ENCODE measurements at regions not wholly inside any gene's neighbourhood (a gene's known extent, or its start where the extent isn't known, plus 50 kb on each side); places are given as distances from the start of the nearest gene placed in this dataset.

DNA sequence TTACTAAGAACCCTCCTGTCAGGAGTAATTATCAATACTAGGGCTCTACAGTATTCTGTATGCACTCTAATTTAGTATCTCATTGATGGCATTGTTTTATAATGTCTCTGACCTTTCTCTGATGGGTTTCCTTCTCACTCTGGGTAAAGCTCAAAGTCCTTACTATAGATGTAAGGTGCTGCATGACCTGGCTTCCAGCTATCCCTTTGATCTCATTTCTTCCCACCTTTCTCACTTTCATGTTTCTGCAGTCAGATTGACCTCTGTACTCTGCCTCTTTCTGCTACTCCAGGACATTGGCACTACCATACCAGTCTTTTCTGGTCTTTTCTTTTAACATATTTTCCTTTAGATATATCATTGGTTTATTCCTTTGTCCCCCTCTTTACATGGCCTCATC, 2332.8 kb upstream of the C9orf72 start:
- no peak overlapping the region for H3K4me3 ChIP-seq (ENCODE audit: control insufficient read depth, low read depth, low read length)
- TF ChIP-seq CTCF (conservative IDR thresholded peaks at IDR 0.05; ENCODE audit: control insufficient read depth, insufficient read depth, low read depth, low read length), result no peak
- no peak for DNase-seq (ENCODE audit: low read depth)

DNA sequence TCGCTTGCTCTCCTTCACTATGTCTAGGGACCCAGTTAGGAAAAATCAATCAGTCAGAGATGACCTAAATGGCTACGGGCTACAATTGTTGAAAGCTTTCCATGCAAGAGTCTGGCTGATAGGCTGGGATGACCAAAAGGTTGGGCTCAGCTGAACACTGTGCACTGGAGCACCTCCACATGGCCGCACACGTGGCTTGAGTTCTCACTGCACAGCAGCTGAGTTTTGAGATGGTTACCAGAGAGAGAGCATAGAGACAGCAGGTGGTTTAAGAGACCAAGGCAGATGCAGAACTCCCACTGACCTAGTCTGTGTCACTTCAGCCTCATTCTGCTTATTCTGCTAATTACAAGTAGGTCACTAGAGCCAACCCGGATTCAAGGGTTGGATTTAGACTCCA, 2354.8 kb upstream of the C9orf72 start:
- no peak for TF ChIP-seq CTCF (conservative IDR thresholded peaks at IDR 0.05; ENCODE audit: control insufficient read depth, insufficient read depth, low read depth, low read length)
- H3K4me3 ChIP-seq (ENCODE audit: control insufficient read depth, low read depth, low read length), result no peak overlapping the region
- DNase-seq (ENCODE audit: low read depth), result no peak

DNA sequence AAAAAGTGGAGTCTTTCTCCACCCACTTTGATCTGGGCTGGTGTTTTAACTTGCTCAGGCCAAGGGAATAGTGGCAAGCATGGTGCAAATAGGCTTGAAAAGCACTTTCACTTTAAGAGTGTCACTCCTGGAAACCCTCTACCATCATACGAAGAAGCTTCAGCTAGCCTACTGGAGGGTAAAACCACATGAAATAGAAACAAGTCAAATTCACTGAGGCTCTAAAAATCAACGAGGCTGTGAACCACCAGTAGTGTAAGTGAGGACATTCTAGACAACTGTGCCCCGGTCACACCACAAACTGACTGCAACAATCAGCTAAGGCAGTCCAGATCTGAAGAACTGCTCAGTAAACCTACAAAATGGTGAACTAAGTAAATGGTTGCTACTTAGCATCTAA, 2366.3 kb upstream of the C9orf72 start:
- no peak for TF ChIP-seq CTCF (conservative IDR thresholded peaks at IDR 0.05; ENCODE audit: control insufficient read depth, insufficient read depth, low read depth, low read length)
- DNase-seq (ENCODE audit: low read depth), result no peak
- no peak overlapping the region for H3K4me3 ChIP-seq (ENCODE audit: control insufficient read depth, low read depth, low read length)

DNA sequence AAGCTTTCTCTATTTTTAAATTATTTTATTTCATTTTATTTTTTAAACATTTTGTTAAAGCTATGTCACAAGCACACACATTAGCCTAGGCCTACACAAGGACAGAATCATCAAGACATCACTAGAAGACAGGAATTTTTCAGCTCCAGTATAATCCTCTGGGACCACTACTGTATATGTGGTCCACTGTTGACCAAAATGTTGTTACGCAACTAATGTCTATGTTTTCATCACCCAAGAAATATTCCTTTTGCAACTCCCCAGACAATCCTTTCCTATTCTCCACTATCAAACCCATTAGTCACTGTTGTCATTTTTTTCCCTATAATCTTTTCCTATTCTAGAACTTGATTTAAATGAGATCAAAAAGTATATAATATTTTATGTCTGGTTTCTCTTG, 2371.7 kb upstream of the C9orf72 start:
- no peak overlapping the region for H3K4me3 ChIP-seq (ENCODE audit: control insufficient read depth, low read depth, low read length)
- no peak for DNase-seq (ENCODE audit: low read depth)
- no peak for TF ChIP-seq CTCF (conservative IDR thresholded peaks at IDR 0.05; ENCODE audit: control insufficient read depth, insufficient read depth, low read depth, low read length)

- H3K4me3 ChIP-seq (ENCODE audit: control insufficient read depth, low read depth, low read length), result no peak overlapping the region
- TF ChIP-seq CTCF (conservative IDR thresholded peaks at IDR 0.05; ENCODE audit: control insufficient read depth, insufficient read depth, low read depth, low read length), result no peak
- no peak for DNase-seq (ENCODE audit: low read depth)
Measured at GRCh38 chr9:29958469-29958868, 2385.2 kb upstream of the C9orf72 start.

DNA sequence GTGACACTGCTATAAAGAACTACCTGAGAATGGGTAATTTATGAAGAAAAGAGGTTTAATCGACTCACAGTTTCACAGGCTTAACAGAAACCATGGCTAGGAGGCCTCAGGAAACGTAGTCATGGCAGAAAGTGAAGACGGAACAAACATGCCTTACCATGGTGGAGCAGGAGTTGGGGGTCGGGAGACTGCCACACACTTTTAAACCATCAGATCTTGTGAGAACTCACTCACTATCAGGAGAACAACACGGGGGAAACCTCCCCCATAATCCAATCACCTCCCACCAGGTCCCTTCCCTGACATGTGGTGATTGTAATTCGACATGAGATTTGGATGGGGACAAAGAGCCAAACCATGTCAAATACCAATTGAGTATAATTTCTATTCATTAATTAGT, 2392.6 kb upstream of the C9orf72 start:
- no peak for DNase-seq (ENCODE audit: low read depth)
- no peak overlapping the region for H3K4me3 ChIP-seq (ENCODE audit: control insufficient read depth, low read depth, low read length)
- TF ChIP-seq CTCF (conservative IDR thresholded peaks at IDR 0.05; ENCODE audit: control insufficient read depth, insufficient read depth, low read depth, low read length), result no peak

DNA sequence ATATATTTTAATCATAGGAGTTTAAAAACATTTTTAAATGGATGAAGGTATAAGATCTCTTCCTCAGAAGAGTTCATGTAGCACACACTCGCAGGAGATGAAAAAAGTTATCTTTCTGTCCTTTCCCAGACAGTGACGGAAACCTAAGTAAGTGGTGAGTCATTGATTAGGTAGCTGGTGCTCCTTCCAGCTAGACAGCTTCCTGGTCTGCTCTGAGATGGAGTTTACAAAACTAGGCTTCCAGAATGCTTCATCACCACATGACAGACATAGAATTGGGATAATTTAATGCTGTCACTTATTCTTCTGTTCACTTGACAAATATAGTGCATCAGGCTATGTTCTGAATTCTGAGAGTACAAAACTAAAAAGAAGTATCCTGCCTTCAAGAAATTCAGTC, 2393.0 kb upstream of the C9orf72 start:
- TF ChIP-seq CTCF (conservative IDR thresholded peaks at IDR 0.05; ENCODE audit: control insufficient read depth, insufficient read depth, low read depth, low read length), result no peak
- H3K4me3 ChIP-seq (ENCODE audit: control insufficient read depth, low read depth, low read length), result no peak overlapping the region
- peak; percentile 1 for DNase-seq (ENCODE audit: low read depth)
